ENCODE measurements at regions not wholly inside any gene's neighbourhood (a gene's known extent, or its start where the extent isn't known, plus 50 kb on each side); places are given as distances from the start of the nearest gene placed in this dataset.

- Histone ChIP-seq H3K9me3 (ENCODE audit: control insufficient read depth, insufficient read depth, low read depth, low read length) (no peaks in the 10 kb centered on the region), H3K27ac (ENCODE audit: low read length) (no peak overlapping the region), H3K4me1 (ENCODE audit: control insufficient read depth, insufficient read depth, low read length) (no peaks in the 10 kb centered on the region), H3K36me3 (ENCODE audit: control insufficient read depth, insufficient read depth, low read length) (no peaks in the 10 kb centered on the region), H3K27me3 (ENCODE audit: control insufficient read depth, insufficient read depth, low read length) (no peaks in the 10 kb centered on the region), H3K4me3 (ENCODE audit: low read depth in 2 of 2, low read length in 2 of 2) (no peak overlapping the region)
- ATAC-seq (no peak), DNase-seq (ENCODE audit: low read depth, low spot score) (no peak)
- in situ Hi-C loops (cut with HindIII; ENCODE audit: low pct_unique_long_range_greater_than_20kb, low sequenced_read_pairs) (no loop called here), intact Hi-C loops (cut with micrococcal nuclease; ENCODE audit: unreplicated experiment) (no loop called here)
- POLR2A ChIA-PET = no interaction called here
- CTCF ChIA-PET = no interaction called here
- no TSS peak for BruUV-seq (replicated peaks)
- TF ChIP-seq POLR2AphosphoS5 (IDR thresholded peaks at IDR 0.05; ENCODE audit: low read depth, low read length) = no peak
- no peak for TF ChIP-seq TCF7L2 (IDR thresholded peaks at IDR 0.05; ENCODE audit: low read depth, low read length)
- TF ChIP-seq, protein P1, sequence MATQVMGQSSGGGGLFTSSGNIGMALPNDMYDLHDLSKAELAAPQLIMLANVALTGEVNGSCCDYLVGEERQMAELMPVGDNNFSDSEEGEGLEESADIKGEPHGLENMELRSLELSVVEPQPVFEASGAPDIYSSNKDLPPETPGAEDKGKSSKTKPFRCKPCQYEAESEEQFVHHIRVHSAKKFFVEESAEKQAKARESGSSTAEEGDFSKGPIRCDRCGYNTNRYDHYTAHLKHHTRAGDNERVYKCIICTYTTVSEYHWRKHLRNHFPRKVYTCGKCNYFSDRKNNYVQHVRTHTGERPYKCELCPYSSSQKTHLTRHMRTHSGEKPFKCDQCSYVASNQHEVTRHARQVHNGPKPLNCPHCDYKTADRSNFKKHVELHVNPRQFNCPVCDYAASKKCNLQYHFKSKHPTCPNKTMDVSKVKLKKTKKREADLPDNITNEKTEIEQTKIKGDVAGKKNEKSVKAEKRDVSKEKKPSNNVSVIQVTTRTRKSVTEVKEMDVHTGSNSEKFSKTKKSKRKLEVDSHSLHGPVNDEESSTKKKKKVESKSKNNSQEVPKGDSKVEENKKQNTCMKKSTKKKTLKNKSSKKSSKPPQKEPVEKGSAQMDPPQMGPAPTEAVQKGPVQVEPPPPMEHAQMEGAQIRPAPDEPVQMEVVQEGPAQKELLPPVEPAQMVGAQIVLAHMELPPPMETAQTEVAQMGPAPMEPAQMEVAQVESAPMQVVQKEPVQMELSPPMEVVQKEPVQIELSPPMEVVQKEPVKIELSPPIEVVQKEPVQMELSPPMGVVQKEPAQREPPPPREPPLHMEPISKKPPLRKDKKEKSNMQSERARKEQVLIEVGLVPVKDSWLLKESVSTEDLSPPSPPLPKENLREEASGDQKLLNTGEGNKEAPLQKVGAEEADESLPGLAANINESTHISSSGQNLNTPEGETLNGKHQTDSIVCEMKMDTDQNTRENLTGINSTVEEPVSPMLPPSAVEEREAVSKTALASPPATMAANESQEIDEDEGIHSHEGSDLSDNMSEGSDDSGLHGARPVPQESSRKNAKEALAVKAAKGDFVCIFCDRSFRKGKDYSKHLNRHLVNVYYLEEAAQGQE (IDR thresholded peaks at IDR 0.05; ENCODE audit: insufficient read depth in 1 of 2, low read depth in 2 of 2, low read length in 1 of 2) = no peak
- TF ChIP-seq, protein P2, sequence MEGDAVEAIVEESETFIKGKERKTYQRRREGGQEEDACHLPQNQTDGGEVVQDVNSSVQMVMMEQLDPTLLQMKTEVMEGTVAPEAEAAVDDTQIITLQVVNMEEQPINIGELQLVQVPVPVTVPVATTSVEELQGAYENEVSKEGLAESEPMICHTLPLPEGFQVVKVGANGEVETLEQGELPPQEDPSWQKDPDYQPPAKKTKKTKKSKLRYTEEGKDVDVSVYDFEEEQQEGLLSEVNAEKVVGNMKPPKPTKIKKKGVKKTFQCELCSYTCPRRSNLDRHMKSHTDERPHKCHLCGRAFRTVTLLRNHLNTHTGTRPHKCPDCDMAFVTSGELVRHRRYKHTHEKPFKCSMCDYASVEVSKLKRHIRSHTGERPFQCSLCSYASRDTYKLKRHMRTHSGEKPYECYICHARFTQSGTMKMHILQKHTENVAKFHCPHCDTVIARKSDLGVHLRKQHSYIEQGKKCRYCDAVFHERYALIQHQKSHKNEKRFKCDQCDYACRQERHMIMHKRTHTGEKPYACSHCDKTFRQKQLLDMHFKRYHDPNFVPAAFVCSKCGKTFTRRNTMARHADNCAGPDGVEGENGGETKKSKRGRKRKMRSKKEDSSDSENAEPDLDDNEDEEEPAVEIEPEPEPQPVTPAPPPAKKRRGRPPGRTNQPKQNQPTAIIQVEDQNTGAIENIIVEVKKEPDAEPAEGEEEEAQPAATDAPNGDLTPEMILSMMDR (IDR thresholded peaks at IDR 0.05) = no peak
- no peak for TF ChIP-seq SIN3A (IDR thresholded peaks at IDR 0.05; ENCODE audit: borderline replicate concordance, insufficient read depth, low read depth, low read length)
Measured at GRCh38 chr1:228925691-228926090, 190.4 kb downstream of the RHOU start.

GRCh38 chr1:228927421-228927820 lies 192.1 kb downstream of the RHOU start:
- no peak for ATAC-seq

More at GRCh38 chr1:228927421-228927820, 192.1 kb downstream of the RHOU start:
- no TSS peak for BruUV-seq (replicated peaks)
- intact Hi-C loops (cut with micrococcal nuclease; ENCODE audit: unreplicated experiment) (no loop called here), in situ Hi-C loops (cut with HindIII; ENCODE audit: low pct_unique_long_range_greater_than_20kb, low sequenced_read_pairs) (no loop called here)
- no peak overlapping the region for H3K4me3 ChIP-seq (ENCODE audit: low read depth in 2 of 2, low read length in 2 of 2)
- no peaks in the 10 kb centered on the region for H3K4me1 ChIP-seq (ENCODE audit: control insufficient read depth, insufficient read depth, low read length)
- no peak overlapping the region for H3K27ac ChIP-seq (ENCODE audit: low read length)
- H3K9me3 ChIP-seq (ENCODE audit: control insufficient read depth, insufficient read depth, low read depth, low read length) = no peaks in the 10 kb centered on the region
- no peak for DNase-seq (ENCODE audit: low read depth, low spot score)
- no peaks in the 10 kb centered on the region for H3K27me3 ChIP-seq (ENCODE audit: control insufficient read depth, insufficient read depth, low read length)
- POLR2A ChIA-PET = no interaction called here
- CTCF ChIA-PET = no interaction called here
- TF ChIP-seq, protein P1 (IDR thresholded peaks at IDR 0.05; ENCODE audit: insufficient read depth in 1 of 2, low read depth in 2 of 2, low read length in 1 of 2) = no peak
- TF ChIP-seq, protein P2 (IDR thresholded peaks at IDR 0.05) = no peak
- TF ChIP-seq SIN3A (IDR thresholded peaks at IDR 0.05; ENCODE audit: borderline replicate concordance, insufficient read depth, low read depth, low read length) (no peak), POLR2AphosphoS5 (IDR thresholded peaks at IDR 0.05; ENCODE audit: low read depth, low read length) (no peak), TCF7L2 (IDR thresholded peaks at IDR 0.05; ENCODE audit: low read depth, low read length) (no peak)
- H3K36me3 ChIP-seq (ENCODE audit: control insufficient read depth, insufficient read depth, low read length) = no peaks in the 10 kb centered on the region

Measured in Panc1 (cell line).